SU-DHL-6 (cell line): ENCODE measurements at regions not wholly inside any gene's neighbourhood (a gene's known extent, or its start where the extent isn't known, plus 50 kb on each side); places are given as distances from the start of the nearest gene placed in this dataset.

Source experiments
- H2AFZ ChIP-seq: fragments of 200-600 bp; sonication (generic); 2 replicates; pipeline ENCODE4 v1.6.1; 2014; ENCODE audit warnings: low read depth, mild to moderate bottlenecking, moderate library complexity, mixed read lengths, antibody characterized with exemption, low read length; ENCODE audit not compliant: severe bottlenecking
- H3F3A ChIP-seq: fragments of 200-600 bp; shearing (Covaris generic); 2 replicates; pipeline ENCODE4 v1.6.0; 2016; ENCODE audit warnings: antibody characterized with exemption, mild to moderate bottlenecking; ENCODE audit not compliant: insufficient read depth
- H3K27ac ChIP-seq: fragments of 200-600 bp; sonication (generic); 2 replicates; pipeline ENCODE4 v1.5.1; 2016; ENCODE audit warnings: low read depth, mild to moderate bottlenecking, low read length, moderate library complexity, mixed read lengths
- H3K27me3 ChIP-seq: fragments of 200-600 bp; sonication (generic), shearing (Covaris generic); 2 replicates; pipeline ENCODE4 v1.6.0; 2014; ENCODE audit warnings: mild to moderate bottlenecking, low read length
- H3K36me3 ChIP-seq: fragments of 200-600 bp; sonication (generic); 2 replicates; pipeline ENCODE4 v1.6.1; 2014; ENCODE audit warnings: mild to moderate bottlenecking, low read length, mixed read lengths
- H3K4me2 ChIP-seq: fragments of 300-600, 200-600 bp; shearing (Covaris generic), sonication (generic); 2 replicates; pipeline ENCODE4 v1.6.0; 2014; ENCODE audit warnings: low read length, low read depth, mild to moderate bottlenecking; ENCODE audit not compliant: poor library complexity, severe bottlenecking
- H3K4me3 ChIP-seq: fragments of 200-600 bp; sonication (generic); 2 replicates; pipeline ENCODE4 v1.5.1; 2014; ENCODE audit warnings: antibody characterized with exemption, low read length, mild to moderate bottlenecking, mixed read lengths; ENCODE audit not compliant: insufficient read depth, poor library complexity, severe bottlenecking
- H3K79me2 ChIP-seq: fragments of 200-600 bp; sonication (generic); 2 replicates; pipeline ENCODE4 v1.6.1; 2014; ENCODE audit warnings: mild to moderate bottlenecking, low read length, moderate library complexity; ENCODE audit not compliant: insufficient read depth
- H3K9ac ChIP-seq: fragments of 200-600 bp; sonication (generic); 2 replicates; pipeline ENCODE4 v1.7.0; 2014; ENCODE audit warnings: mild to moderate bottlenecking, low read length
- H3K9me2 ChIP-seq: fragments of 200-600 bp; sonication (generic); replicated peaks from 2 replicates; pipeline ENCODE4 v1.6.1; 2014; ENCODE audit warnings: low read length; ENCODE audit not compliant: insufficient read depth
- H3K9me3 ChIP-seq: fragments of 200-600 bp; sonication (generic); 2 replicates; pipeline ENCODE4 v1.6.1; 2014; ENCODE audit warnings: low read length, mixed read lengths; ENCODE audit not compliant: insufficient read depth
- H4K20me1 ChIP-seq: fragments of 200-600 bp; sonication (generic); 2 replicates; pipeline ENCODE4 v1.6.1; 2014; ENCODE audit warnings: low read depth, mild to moderate bottlenecking, antibody characterized with exemption, low read length, moderate library complexity, mixed read lengths
- EZH2phosphoT487 ChIP-seq: fragments of 200-600 bp; sonication (generic), shearing (Covaris generic); conservative IDR thresholded peaks from 2 replicates; pipeline ENCODE4 v1.6.1; 2018; ENCODE audit warnings: mild to moderate bottlenecking, antibody characterized with exemption, low read length, moderate library complexity, mixed read lengths
- TF ChIP-seq, protein P1 (sequence below): fragments of 200-600 bp; sonication (generic); IDR thresholded peaks from one replicate; pipeline ENCODE4 v1.5.1; 2017; ENCODE audit warnings: antibody characterized with exemption, mild to moderate bottlenecking, low read length, moderate library complexity; ENCODE audit not compliant: insufficient read depth, poor library complexity, severe bottlenecking

DNA sequence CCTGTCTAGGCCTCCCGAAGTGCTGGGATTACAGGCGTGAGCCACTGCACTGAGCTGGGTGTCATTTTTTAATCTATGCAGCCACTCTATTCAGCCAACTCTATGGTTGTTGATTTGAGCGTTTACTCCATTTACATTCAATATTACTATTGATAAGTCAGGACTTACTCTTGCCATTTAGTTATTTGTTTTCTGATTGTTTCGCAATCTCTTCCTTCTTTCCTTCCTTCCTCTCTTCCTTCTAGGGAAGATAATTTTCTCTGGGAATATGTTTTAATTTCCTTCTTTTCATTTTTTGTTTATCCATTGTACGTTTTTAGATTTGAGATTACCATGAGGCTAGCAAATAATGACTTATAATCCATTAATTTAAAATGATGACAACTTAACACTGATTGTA, 2056.0 kb downstream of the OLFM4 start:
- Histone ChIP-seq H3K9ac (no peak overlapping the region), H3K36me3 (no peaks in the 10 kb centered on the region), H3K79me2 (no peaks in the 10 kb centered on the region), H3K9me3 (no peaks in the 10 kb centered on the region), H3K4me2 (no peak overlapping the region), H2AFZ (no peak overlapping the region), H3K9me2 (no peaks in the 10 kb centered on the region), H3K27ac (no peak overlapping the region), H4K20me1 (no peaks in the 10 kb centered on the region), H3F3A (no peaks in the 10 kb centered on the region), H3K27me3 (no peaks in the 10 kb centered on the region), H3K4me3 (no peak overlapping the region)
- TF ChIP-seq, protein P1, sequence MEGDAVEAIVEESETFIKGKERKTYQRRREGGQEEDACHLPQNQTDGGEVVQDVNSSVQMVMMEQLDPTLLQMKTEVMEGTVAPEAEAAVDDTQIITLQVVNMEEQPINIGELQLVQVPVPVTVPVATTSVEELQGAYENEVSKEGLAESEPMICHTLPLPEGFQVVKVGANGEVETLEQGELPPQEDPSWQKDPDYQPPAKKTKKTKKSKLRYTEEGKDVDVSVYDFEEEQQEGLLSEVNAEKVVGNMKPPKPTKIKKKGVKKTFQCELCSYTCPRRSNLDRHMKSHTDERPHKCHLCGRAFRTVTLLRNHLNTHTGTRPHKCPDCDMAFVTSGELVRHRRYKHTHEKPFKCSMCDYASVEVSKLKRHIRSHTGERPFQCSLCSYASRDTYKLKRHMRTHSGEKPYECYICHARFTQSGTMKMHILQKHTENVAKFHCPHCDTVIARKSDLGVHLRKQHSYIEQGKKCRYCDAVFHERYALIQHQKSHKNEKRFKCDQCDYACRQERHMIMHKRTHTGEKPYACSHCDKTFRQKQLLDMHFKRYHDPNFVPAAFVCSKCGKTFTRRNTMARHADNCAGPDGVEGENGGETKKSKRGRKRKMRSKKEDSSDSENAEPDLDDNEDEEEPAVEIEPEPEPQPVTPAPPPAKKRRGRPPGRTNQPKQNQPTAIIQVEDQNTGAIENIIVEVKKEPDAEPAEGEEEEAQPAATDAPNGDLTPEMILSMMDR, result no peak
- TF ChIP-seq EZH2phosphoT487, result no peak

DNA sequence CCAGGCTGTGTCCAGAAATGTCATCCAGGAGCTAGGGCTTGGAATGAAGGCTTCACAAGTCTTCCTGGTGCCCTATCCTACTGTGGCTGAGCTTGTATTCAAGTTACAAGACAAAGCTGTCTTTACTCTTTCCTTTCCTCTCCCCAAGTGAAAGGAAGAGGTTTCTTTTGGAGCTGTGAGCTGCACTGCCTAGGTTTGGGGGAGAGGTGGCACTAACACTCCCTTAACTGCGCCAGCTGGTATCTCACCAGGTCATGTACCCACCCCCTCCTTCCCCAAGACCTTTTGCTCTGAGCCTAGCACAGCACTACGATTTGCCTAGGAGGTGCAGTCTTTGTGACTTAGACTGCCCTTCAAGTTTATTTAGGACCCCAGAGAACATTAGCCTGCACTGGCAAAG, 2053.6 kb upstream of the PRR20A start:
- Histone ChIP-seq H3K27me3 (no peaks in the 10 kb centered on the region), H3K79me2 (no peaks in the 10 kb centered on the region), H3K9ac (no peak overlapping the region), H2AFZ (no peak overlapping the region), H3K4me3 (no peak overlapping the region), H3K9me2 (no peaks in the 10 kb centered on the region), H3F3A (no peaks in the 10 kb centered on the region), H3K9me3 (no peaks in the 10 kb centered on the region), H3K27ac (no peak overlapping the region), H3K36me3 (no peaks in the 10 kb centered on the region), H4K20me1 (no peaks in the 10 kb centered on the region), H3K4me2 (no peak overlapping the region)
- TF ChIP-seq, protein P1, result no peak
- no peak for TF ChIP-seq EZH2phosphoT487

DNA sequence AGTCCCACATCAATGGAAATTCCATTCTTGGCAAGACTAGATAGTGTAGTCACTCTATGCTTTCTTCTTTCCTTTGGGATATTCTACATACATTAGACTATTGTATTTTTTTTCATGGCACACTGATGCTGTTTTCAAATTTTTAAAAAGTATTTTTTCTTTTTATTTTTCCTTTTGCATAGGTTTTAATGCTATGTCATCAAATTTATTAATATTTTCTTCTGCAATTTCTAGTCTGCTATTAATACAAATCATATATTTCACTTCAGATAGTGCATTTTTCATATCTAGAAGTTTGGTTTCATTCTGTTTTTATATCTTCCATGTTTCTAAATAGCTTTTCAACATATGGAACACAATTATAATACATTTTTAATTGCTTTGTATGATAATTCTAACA, 2050.1 kb upstream of the PRR20A start:
- TF ChIP-seq, protein P1, result no peak
- TF ChIP-seq EZH2phosphoT487, result no peak
- H3K27ac ChIP-seq, result no peak overlapping the region
- H3K27me3 ChIP-seq, result no peaks in the 10 kb centered on the region
- no peaks in the 10 kb centered on the region for H3K79me2 ChIP-seq
- no peaks in the 10 kb centered on the region for H3K36me3 ChIP-seq
- no peak overlapping the region for H3K4me3 ChIP-seq
- H3K9me2 ChIP-seq, result no peaks in the 10 kb centered on the region
- H3K4me2 ChIP-seq, result no peak overlapping the region
- H4K20me1 ChIP-seq, result no peaks in the 10 kb centered on the region
- H3F3A ChIP-seq, result no peaks in the 10 kb centered on the region
- no peak overlapping the region for H2AFZ ChIP-seq
- no peak overlapping the region for H3K9ac ChIP-seq
- peaks cover 4% of the 10 kb centered on the region; the same call in 1 of the 2 replicates for H3K9me3 ChIP-seq
